ENCODE measurements at regions not wholly inside any gene's neighbourhood (a gene's known extent, or its start where the extent isn't known, plus 50 kb on each side); places are given as distances from the start of the nearest gene placed in this dataset.

- H3K4me3 ChIP-seq (ENCODE audit: low read depth, low read length) = no peak overlapping the region
- TF ChIP-seq MAX (IDR thresholded peaks at IDR 0.05; ENCODE audit: low read depth, low read length) = no peak
- TF ChIP-seq, protein P1, sequence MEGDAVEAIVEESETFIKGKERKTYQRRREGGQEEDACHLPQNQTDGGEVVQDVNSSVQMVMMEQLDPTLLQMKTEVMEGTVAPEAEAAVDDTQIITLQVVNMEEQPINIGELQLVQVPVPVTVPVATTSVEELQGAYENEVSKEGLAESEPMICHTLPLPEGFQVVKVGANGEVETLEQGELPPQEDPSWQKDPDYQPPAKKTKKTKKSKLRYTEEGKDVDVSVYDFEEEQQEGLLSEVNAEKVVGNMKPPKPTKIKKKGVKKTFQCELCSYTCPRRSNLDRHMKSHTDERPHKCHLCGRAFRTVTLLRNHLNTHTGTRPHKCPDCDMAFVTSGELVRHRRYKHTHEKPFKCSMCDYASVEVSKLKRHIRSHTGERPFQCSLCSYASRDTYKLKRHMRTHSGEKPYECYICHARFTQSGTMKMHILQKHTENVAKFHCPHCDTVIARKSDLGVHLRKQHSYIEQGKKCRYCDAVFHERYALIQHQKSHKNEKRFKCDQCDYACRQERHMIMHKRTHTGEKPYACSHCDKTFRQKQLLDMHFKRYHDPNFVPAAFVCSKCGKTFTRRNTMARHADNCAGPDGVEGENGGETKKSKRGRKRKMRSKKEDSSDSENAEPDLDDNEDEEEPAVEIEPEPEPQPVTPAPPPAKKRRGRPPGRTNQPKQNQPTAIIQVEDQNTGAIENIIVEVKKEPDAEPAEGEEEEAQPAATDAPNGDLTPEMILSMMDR (IDR thresholded peaks at IDR 0.05; ENCODE audit: low read depth, low read length) = no peak
- TF ChIP-seq MYC (IDR thresholded peaks at IDR 0.05; ENCODE audit: low read depth, low read length) = no peak
- TF ChIP-seq POLR2A (IDR thresholded peaks at IDR 0.05; ENCODE audit: extremely low read depth, insufficient read length) = no peak
- no peak for DNase-seq (ENCODE audit: low read depth)
Observed at GRCh38 chr12:34400411-34400881, 378.1 kb downstream of the ALG10 start.

DNA sequence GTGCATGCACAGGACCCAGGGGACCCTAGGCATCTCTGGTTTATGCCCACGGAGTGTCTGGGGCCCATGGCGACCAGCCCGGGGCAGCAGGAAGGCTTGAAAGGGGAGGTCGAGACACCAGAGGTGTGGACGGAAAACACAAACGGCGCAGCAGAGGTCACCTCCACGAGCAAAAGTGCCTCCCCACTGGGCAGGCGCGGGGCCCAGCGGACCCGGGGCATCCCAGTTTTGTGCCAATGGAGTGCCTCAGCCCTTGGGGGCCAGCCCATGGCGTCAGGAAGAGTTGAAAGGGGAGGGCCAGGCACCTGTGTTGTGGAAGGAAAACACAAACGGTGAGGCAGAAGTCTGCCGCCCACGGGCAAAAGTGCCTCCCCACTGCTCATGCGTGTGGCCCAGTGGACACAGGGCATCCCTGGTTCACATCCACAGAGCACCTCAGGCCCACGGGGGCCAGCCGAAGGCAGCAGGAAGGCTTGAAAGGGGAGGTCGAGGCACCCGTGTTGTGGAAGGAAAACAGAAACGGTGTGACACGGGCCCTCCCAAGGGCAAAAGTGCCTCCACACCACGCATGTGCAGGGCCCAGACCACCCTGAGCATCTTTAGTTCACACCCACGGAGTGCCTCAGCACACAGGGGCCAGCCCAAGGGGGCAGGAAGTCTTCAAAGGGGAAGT, 378.8 kb downstream of the ALG10 start:
- H3K4me3 ChIP-seq (ENCODE audit: low read depth, low read length) = no peak overlapping the region
- no peak for DNase-seq (ENCODE audit: low read depth)
- no peak for TF ChIP-seq POLR2A (IDR thresholded peaks at IDR 0.05; ENCODE audit: extremely low read depth, insufficient read length)
- TF ChIP-seq, protein P1 (IDR thresholded peaks at IDR 0.05; ENCODE audit: low read depth, low read length) = no peak
- no peak for TF ChIP-seq MYC (IDR thresholded peaks at IDR 0.05; ENCODE audit: low read depth, low read length)
- no peak for TF ChIP-seq MAX (IDR thresholded peaks at IDR 0.05; ENCODE audit: low read depth, low read length)

DNA sequence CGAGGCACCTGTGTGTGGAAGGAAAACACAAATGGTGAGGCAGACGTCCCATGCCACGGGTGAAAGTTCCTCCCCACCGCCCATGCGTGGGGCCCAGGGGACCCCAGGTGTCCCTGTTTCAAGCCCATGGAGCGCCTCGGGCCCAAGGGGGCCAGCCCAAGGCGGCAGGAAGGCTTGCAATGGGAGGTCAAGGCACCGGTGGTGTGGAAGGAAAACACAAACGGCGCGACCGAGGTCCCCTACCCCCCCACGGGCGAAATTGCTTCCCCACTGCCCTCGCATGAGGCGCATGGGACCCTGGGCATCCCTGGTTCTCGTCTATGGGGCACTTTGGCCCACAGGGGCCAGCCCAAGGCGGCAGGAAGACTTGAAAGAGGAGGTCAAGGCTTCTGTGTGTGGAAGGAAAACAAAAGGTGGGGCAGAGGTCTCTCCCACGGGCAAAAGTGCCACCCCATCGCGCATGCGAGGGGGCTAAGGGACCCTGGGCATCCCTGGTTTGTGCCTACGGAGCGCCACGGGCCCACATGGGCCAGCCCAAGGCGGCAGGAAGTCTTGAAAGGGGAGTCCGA, 379.4 kb downstream of the ALG10 start:
- no peak overlapping the region for H3K4me3 ChIP-seq (ENCODE audit: low read depth, low read length)
- DNase-seq (ENCODE audit: low read depth) = no peak
- TF ChIP-seq MAX (IDR thresholded peaks at IDR 0.05; ENCODE audit: low read depth, low read length) = no peak
- TF ChIP-seq, protein P1 (IDR thresholded peaks at IDR 0.05; ENCODE audit: low read depth, low read length) = no peak
- TF ChIP-seq POLR2A (IDR thresholded peaks at IDR 0.05; ENCODE audit: extremely low read depth, insufficient read length) = no peak
- no peak for TF ChIP-seq MYC (IDR thresholded peaks at IDR 0.05; ENCODE audit: low read depth, low read length)

DNA sequence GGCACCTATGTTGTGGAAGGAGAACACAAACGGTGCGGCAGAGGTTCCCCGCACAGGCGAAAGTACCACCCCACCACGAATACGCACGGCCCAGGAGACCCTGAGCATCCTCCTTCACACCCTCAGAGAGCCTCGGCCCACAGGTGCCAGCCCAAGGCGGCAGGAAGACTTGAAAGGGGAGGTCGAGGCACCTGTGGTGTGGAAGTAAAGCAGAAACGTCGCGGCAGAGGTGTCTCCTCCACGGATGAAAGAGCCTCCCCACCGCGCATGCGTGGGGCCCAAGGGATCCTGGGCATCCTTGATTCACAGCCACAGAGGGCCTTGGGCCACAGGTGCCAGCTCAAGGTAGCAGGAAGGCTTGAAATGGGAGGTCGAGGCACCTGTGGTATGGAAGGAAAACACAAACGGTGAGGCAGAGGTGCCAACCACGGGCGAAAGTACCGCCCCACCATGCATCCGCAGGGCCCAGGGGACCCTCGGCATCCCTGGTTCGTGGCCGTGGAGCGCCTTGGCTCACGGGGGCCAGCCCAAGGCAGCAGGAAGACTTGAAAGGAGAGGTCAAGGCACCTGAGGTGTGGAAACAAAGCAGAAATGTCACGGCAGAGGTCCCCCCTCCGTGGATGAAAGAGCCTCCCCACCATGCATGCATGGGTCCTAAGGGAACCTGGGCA, 380.1 kb downstream of the ALG10 start:
- TF ChIP-seq POLR2A (IDR thresholded peaks at IDR 0.05; ENCODE audit: extremely low read depth, insufficient read length) = no peak
- TF ChIP-seq MYC (IDR thresholded peaks at IDR 0.05; ENCODE audit: low read depth, low read length) = no peak
- TF ChIP-seq, protein P1 (IDR thresholded peaks at IDR 0.05; ENCODE audit: low read depth, low read length) = no peak
- TF ChIP-seq MAX (IDR thresholded peaks at IDR 0.05; ENCODE audit: low read depth, low read length) = no peak
- no peak overlapping the region for H3K4me3 ChIP-seq (ENCODE audit: low read depth, low read length)
- no peak for DNase-seq (ENCODE audit: low read depth)

- H3K4me3 ChIP-seq (ENCODE audit: low read depth, low read length) = no peak overlapping the region
- TF ChIP-seq MAX (IDR thresholded peaks at IDR 0.05; ENCODE audit: low read depth, low read length) (no peak), POLR2A (IDR thresholded peaks at IDR 0.05; ENCODE audit: extremely low read depth, insufficient read length) (no peak), MYC (IDR thresholded peaks at IDR 0.05; ENCODE audit: low read depth, low read length) (no peak)
- TF ChIP-seq, protein P1 (IDR thresholded peaks at IDR 0.05; ENCODE audit: low read depth, low read length) = no peak
- no peak for DNase-seq (ENCODE audit: low read depth)
Observed at GRCh38 chr12:34402899-34403705, 380.8 kb downstream of the ALG10 start.
